Testis (tissue), 2 donors: ENCODE measurements at regions not wholly inside any gene's neighbourhood (a gene's known extent, or its start where the extent isn't known, plus 50 kb on each side); places are given as distances from the start of the nearest gene placed in this dataset.

Experiments
- POLR2A ChIP-seq: fragments of 450-650 bp; IDR thresholded peaks from one replicate; pipeline ENCODE4 v1.6.1; 2017; ENCODE audit warnings: antibody characterized with exemption, mild to moderate bottlenecking, moderate library complexity
- TF ChIP-seq, protein P1 (sequence below), 3 experiments: fragments of 450-650 bp in 2 of 3; fragments of 200-600 bp in 1 of 3; sonication (generic) in 1 of 3; IDR thresholded peaks; one replicate each; pipeline ENCODE4 v1.5.1; 2016 to 2019; ENCODE audit warnings: antibody characterized with exemption in 3 of 3, mild to moderate bottlenecking in 2 of 3, moderate library complexity in 1 of 3

GRCh38 chr4:89413518-89413917 is 105.9 kb upstream of the GPRIN3 start:
- TF ChIP-seq, protein P1, sequence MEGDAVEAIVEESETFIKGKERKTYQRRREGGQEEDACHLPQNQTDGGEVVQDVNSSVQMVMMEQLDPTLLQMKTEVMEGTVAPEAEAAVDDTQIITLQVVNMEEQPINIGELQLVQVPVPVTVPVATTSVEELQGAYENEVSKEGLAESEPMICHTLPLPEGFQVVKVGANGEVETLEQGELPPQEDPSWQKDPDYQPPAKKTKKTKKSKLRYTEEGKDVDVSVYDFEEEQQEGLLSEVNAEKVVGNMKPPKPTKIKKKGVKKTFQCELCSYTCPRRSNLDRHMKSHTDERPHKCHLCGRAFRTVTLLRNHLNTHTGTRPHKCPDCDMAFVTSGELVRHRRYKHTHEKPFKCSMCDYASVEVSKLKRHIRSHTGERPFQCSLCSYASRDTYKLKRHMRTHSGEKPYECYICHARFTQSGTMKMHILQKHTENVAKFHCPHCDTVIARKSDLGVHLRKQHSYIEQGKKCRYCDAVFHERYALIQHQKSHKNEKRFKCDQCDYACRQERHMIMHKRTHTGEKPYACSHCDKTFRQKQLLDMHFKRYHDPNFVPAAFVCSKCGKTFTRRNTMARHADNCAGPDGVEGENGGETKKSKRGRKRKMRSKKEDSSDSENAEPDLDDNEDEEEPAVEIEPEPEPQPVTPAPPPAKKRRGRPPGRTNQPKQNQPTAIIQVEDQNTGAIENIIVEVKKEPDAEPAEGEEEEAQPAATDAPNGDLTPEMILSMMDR (IDR thresholded peaks at IDR 0.05), result no peak
- no peak for TF ChIP-seq POLR2A
